GM18873 (cell line): ENCODE measurements at regions not wholly inside any gene's neighbourhood (a gene's known extent, or its start where the extent isn't known, plus 50 kb on each side); places are given as distances from the start of the nearest gene placed in this dataset.

Experiments used
- ATAC-seq: cut with Tn5 transposase; IDR thresholded peaks from one replicate; pipeline ENCODE4 v1.9.1; 2021; ENCODE audit warnings: mild to moderate bottlenecking, moderate library complexity, moderate number of reproducible peaks; ENCODE audit not compliant: unreplicated experiment, low FRiP score

GRCh38 chr14:51307551-51307950 lies 67.5 kb downstream of the TMX1 start:
- ATAC-seq: no peak

- ATAC-seq: no peak
These were observed 68.8 kb downstream of the TMX1 start for GRCh38 chr14:51308866-51309265.

- ATAC-seq: no peak
These were observed 70.5 kb downstream of the TMX1 start for GRCh38 chr14:51310505-51310944.

GRCh38 chr14:51314321-51315015 lies 74.4 kb downstream of the TMX1 start:
- ATAC-seq: no peak

- ATAC-seq: no peak
These were observed 77.3 kb downstream of the TMX1 start for GRCh38 chr14:51317373-51317772.

- no peak for ATAC-seq
These were observed 79.0 kb downstream of the TMX1 start for GRCh38 chr14:51318813-51319597.

- no peak for ATAC-seq
These were observed 81.0 kb downstream of the TMX1 start for GRCh38 chr14:51321036-51321435.

- no peak for ATAC-seq
These were observed 83.4 kb downstream of the TMX1 start for GRCh38 chr14:51323492-51323891.

GRCh38 chr14:51327376-51327775 lies 87.3 kb downstream of the TMX1 start:
- no peak for ATAC-seq

- no peak for ATAC-seq
These were observed 88.2 kb downstream of the TMX1 start for GRCh38 chr14:51328064-51328771.

- ATAC-seq: no peak
These were observed 88.8 kb downstream of the TMX1 start for GRCh38 chr14:51328772-51329353.

GRCh38 chr14:51331486-51332367 lies 91.7 kb downstream of the TMX1 start:
- ATAC-seq: no peak

- ATAC-seq: no peak
These were observed 93.3 kb downstream of the TMX1 start for GRCh38 chr14:51333299-51333698.

GRCh38 chr14:51333901-51334521 lies 94.0 kb downstream of the TMX1 start:
- ATAC-seq: no peak

GRCh38 chr14:51334566-51334965 lies 94.5 kb downstream of the TMX1 start:
- no peak for ATAC-seq

- no peak for ATAC-seq
These were observed 95.5 kb downstream of the TMX1 start for GRCh38 chr14:51335531-51335930.

GRCh38 chr14:51335961-51336723 lies 96.1 kb downstream of the TMX1 start:
- no peak for ATAC-seq

- ATAC-seq: no peak
These were observed 96.7 kb downstream of the TMX1 start for GRCh38 chr14:51336734-51337133.

- no peak for ATAC-seq
These were observed 97.5 kb downstream of the TMX1 start for GRCh38 chr14:51337520-51337919.
